NCI-H2081 treated with DMSO at 0.1 percent for 48 hours (cell line): ENCODE measurements at regions not wholly inside any gene's neighbourhood (a gene's known extent, or its start where the extent isn't known, plus 50 kb on each side); places are given as distances from the start of the nearest gene placed in this dataset.

Experiments
- DNase-seq: peaks from one replicate; lab custom pipeline; 2025; lab: John Stamatoyannopoulos, UW

DNA sequence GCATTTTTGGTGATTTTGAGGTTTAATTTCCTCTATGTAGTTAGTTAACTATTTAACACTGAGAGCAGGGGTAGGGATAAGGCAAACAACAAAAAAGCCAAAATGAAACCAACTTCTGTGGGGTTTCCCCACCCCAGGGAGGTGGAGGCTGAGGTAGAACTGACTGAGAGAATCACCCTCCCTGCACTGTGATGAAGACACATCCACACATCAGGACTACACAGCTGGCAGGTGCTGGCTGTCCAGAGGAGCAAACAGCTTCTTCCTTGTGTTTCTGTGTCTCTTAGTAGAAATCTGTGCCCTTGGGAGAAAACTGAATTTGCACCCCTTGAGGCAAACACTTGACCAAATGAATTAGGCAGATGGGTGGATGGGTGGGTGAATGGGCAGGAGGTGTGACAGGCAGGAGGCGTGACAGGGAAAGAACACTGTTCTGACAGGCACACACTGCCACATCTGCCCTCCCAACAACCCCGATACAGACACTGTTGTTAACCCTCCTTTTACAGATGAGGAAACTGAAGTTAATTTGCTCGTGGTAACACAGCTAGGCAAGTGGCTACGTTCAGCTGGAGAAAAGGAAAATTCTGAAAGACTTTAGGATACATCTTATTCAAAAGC lies 62.9 kb upstream of the AMZ2 start:
- DNase-seq = no peak

DNA sequence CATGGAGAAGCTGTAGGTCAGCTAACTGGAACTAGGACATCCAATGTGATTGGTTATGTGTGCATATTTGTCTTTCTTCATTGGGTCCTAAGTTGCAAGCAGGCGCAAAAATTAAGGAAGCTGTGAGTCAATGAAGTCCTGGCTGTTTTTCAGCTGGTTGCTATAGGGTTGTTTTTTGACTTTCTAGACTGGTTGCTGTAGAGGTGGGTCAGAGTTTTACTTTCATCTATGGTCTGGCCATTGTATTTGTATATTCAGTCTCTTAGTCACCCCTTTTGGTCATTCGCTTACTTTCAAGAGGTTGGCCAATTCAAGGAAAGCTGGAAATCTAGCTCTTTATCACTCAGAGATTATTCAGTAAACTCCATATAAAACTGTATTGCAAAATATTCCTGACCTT lies 62.0 kb upstream of the AMZ2 start:
- DNase-seq = no peak

GRCh38 chr17:68190495-68190894 lies 57.3 kb upstream of the AMZ2 start:
- DNase-seq = no peak

- DNase-seq = peak; percentile 1
Measured at GRCh38 chr17:68195667-68196393, 52.0 kb upstream of the AMZ2 start.

DNA sequence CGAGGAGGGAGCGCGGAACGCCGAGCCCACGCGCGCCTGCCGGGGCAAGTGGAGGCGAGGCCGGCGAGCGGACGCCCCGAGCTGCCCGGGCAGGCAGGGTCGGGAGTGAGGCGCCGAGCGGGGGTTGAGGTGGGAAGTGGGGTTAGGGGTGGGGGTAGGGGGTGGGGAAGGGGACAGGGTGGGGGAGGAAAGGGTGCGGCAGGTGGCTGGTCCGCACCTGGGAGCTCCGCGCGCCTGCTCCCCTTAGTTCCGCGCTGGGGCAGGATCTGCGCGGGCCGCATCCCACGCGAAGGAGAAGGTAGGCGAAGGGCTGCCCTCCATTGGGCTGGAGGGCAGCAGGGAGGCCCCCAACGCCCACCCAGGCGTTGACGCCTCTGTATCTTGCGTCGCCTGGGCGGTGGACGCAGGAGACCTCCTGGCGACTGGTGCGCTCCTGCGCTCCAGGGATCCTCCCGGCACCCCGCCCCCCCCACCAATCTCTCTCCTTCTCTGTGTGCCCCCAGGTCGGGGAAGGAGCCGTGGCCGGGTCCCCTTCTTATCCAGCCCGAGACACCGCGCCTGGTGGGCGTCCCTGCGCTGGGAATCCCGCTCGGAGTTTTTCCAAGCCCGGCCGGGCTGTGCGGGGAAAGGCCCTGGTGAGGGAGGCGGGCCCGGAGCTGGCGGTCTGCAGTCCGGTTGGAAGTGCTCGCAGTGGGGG lies 51.3 kb upstream of the AMZ2 start:
- DNase-seq = no peak

DNA sequence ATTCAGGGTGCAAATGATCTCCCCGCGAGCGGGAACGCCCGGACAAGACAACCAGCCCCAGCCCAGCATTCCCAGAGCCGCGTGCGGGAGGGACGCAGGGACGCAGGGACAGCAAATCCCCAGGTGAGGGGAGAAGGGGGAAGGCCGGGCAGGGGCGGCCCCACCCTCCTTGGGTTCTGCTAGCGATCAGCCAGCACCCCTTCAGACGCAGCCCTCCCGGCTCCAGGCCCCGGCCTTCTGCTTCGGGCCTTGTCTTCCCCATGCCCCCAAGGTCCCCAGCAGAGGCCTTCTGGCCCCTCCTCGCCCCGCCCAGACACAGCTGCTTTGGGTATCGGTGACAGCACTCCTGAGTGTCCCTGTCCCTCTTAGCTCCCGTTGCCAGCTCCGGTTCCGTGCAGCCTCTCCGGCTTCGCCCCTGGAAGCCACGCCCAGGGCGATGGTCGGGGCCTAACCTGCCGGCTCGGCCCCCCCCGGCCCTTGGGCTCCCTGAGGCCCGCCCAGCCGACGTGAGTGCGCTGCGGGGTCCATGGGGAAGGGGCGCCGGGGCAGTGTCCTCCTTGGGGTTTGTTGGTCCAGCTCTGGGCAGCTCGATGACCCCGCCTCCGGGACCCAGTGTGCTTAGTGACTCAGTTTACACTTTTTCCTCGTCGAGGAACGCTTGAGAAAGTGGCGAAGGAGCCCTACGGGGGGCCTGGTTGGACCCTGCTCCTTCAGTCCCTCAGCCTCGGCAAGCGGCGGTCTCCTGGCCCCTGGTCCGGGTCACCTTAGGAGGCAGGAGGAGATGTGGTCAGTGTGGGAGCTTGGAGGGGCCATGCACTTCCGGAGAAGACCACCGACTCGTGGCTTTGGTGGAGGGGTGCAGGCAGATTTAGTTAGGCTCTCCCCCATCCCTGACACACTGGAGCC lies 50.5 kb upstream of the AMZ2 start:
- no peak for DNase-seq

DNA sequence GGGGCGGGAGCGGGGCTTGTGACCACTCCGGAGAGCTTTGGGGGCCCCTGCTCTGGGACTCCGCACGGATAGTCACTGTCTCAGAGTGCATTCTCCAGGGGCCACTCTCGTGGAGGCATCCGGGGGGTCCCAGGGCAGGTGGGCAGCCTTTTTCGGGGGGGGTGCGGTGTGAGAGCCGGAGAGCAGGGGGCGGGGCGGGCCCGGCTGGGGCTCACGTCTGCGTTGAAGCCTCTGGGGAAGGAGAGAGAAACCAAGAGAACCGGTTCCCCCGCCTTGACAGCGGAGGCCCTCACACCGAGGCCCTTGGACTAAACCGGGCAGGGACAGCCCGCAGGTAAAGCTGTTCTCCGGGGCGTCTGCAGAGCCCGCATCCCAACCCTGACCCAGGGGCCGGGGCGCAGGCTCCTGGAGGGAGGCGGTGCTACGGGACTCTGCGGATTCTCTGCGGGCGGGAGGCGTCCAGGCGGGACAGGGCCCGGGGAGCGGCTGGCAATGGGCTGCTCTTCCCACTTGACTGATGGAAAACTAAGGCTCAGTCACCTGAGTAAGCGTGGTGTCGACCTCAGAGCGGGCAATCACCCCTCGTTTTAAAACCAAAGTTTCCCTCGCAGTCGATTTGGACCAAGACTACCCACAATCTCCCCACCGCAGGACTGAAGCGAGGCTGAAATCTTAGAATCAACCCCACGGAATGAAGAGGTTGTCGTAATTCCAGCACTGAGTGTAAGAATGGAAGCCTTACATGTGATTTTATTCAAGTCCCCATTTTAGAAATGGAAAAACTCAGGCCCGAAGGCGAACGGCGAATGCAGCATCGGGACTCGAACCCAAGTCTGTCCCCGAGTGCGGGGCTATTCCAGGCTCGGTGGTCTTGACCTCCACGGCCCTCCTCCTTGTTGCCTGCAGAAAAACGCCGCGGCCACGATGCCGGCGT lies 49.6 kb upstream of the AMZ2 start:
- DNase-seq = no peak
